ENCODE measurements at regions not wholly inside any gene's neighbourhood (a gene's known extent, or its start where the extent isn't known, plus 50 kb on each side); places are given as distances from the start of the nearest gene placed in this dataset.

- H3K4me3 ChIP-seq (replicated peaks; ENCODE audit: low read depth, low read length), result no peak overlapping the region
- DNase-seq (ENCODE audit: low read depth), result no peak
- TF ChIP-seq CTCF (IDR thresholded peaks at IDR 0.05; ENCODE audit: low read length, missing control alignments), result no peak
Observed at GRCh38 chr19:16023146-16023915, 53.0 kb upstream of the TPM4 start.

GRCh38 chr19:16024266-16025107 is 51.8 kb upstream of the TPM4 start:
- no peak for DNase-seq (ENCODE audit: low read depth)

GRCh38 chr19:16025108-16026101 is 50.9 kb upstream of the TPM4 start:
- H3K4me3 ChIP-seq (replicated peaks; ENCODE audit: low read depth, low read length), result no peak overlapping the region
- peak; percentile 61 for TF ChIP-seq CTCF (IDR thresholded peaks at IDR 0.05; ENCODE audit: low read length, missing control alignments)
- peak; percentile 61 for DNase-seq (ENCODE audit: low read depth)

More at GRCh38 chr19:16024266-16025107, 51.8 kb upstream of the TPM4 start:
- TF ChIP-seq CTCF (IDR thresholded peaks at IDR 0.05; ENCODE audit: low read length, missing control alignments), result no peak
- H3K4me3 ChIP-seq (replicated peaks; ENCODE audit: low read depth, low read length), result no peak overlapping the region

- no peak for TF ChIP-seq CTCF (IDR thresholded peaks at IDR 0.05; ENCODE audit: low read length, missing control alignments)
- H3K4me3 ChIP-seq (replicated peaks; ENCODE audit: low read depth, low read length), result no peak overlapping the region
- no peak for DNase-seq (ENCODE audit: low read depth)
Observed at GRCh38 chr19:16026131-16026530, 50.2 kb upstream of the TPM4 start.
